HG03045 (cell line): ENCODE measurements at regions not wholly inside any gene's neighbourhood (a gene's known extent, or its start where the extent isn't known, plus 50 kb on each side); places are given as distances from the start of the nearest gene placed in this dataset.
"Not testable (repeated sequence)": the region's sequence is repeated elsewhere in the genome, so short reads cannot be mapped to it uniquely, and the experiment has no call there.

Experiments used
- ATAC-seq: cut with Tn5 transposase; IDR thresholded peaks from one replicate; pipeline ENCODE4 v1.9.1; 2021; ENCODE audit warnings: mild to moderate bottlenecking, moderate library complexity; ENCODE audit not compliant: unreplicated experiment

GRCh38 chr5:51559339-51559738, 176.1 kb downstream of the ISL1 start:
- no peak for ATAC-seq

GRCh38 chr5:51559921-51560658, 176.8 kb downstream of the ISL1 start:
- ATAC-seq, result no peak

- ATAC-seq, result no peak
These were observed 183.7 kb downstream of the ISL1 start for GRCh38 chr5:51566953-51567352.

- ATAC-seq, result no peak
These were observed 184.4 kb downstream of the ISL1 start for GRCh38 chr5:51567636-51568035.

- ATAC-seq, result no peak
These were observed 190.6 kb downstream of the ISL1 start for GRCh38 chr5:51573835-51574234.

GRCh38 chr5:51582871-51583394, 199.7 kb downstream of the ISL1 start:
- ATAC-seq, result no peak

GRCh38 chr5:51598026-51598425, 214.8 kb downstream of the ISL1 start:
- no peak for ATAC-seq

- ATAC-seq, result no peak
These were observed 216.3 kb downstream of the ISL1 start for GRCh38 chr5:51599587-51599986.

- no peak for ATAC-seq
These were observed 221.1 kb downstream of the ISL1 start for GRCh38 chr5:51604324-51604723.

- ATAC-seq, result no peak
These were observed 223.7 kb downstream of the ISL1 start for GRCh38 chr5:51606921-51607320.

GRCh38 chr5:51618234-51618633, 235.0 kb downstream of the ISL1 start:
- ATAC-seq, result no peak

- ATAC-seq, result no peak
These were observed 237.9 kb downstream of the ISL1 start for GRCh38 chr5:51621156-51621555.

- no peak for ATAC-seq
These were observed 239.0 kb downstream of the ISL1 start for GRCh38 chr5:51622161-51622790.

GRCh38 chr5:51625224-51625968, 242.1 kb downstream of the ISL1 start:
- ATAC-seq, result no peak

- no peak for ATAC-seq
These were observed 248.8 kb downstream of the ISL1 start for GRCh38 chr5:51632027-51632426.

GRCh38 chr5:51632793-51633192, 249.5 kb downstream of the ISL1 start:
- ATAC-seq, result no peak

- not testable (repeated sequence) for ATAC-seq
These were observed 253.7 kb downstream of the ISL1 start for GRCh38 chr5:51636973-51637372.

- no peak for ATAC-seq
These were observed 261.7 kb downstream of the ISL1 start for GRCh38 chr5:51644976-51645375.

- no peak for ATAC-seq
These were observed 263.2 kb downstream of the ISL1 start for GRCh38 chr5:51646482-51646881.

GRCh38 chr5:51650824-51651223, 267.6 kb downstream of the ISL1 start:
- ATAC-seq, result no peak

GRCh38 chr5:51651476-51651875, 268.2 kb downstream of the ISL1 start:
- no peak for ATAC-seq

- no peak for ATAC-seq
These were observed 268.6 kb downstream of the ISL1 start for GRCh38 chr5:51651889-51652288.
